H1 (cell line): ENCODE measurements at regions not wholly inside any gene's neighbourhood (a gene's known extent, or its start where the extent isn't known, plus 50 kb on each side); places are given as distances from the start of the nearest gene placed in this dataset.
"Not testable (repeated sequence)": the region's sequence is repeated elsewhere in the genome, so short reads cannot be mapped to it uniquely, and the experiment has no call there.

Source experiments
- CTCF ChIA-PET: fragments of 300-600 bp; sonication (Branson Sonifier 250); formaldehyde crosslinking; loops from one replicate; lab custom pipeline; 2021; ENCODE audit not compliant: partially characterized antibody; lab: Charles Lee
- POLR2A ChIA-PET: fragments of 300-600 bp; sonication (Branson Sonifier 250); formaldehyde crosslinking; loops from one replicate; lab custom pipeline; 2021; ENCODE audit warnings: inconsistent platforms; ENCODE audit not compliant: partially characterized antibody; lab: Charles Lee
- DNase-seq, 2 experiments: peaks; one replicate each; pipeline versions ENCODE4 v3.0.0 to v3.0.0-alpha.2; 2010 to 2022; ENCODE audit warnings: low spot score in 2 of 2, low read depth in 1 of 2, mixed read lengths in 1 of 2
- FAIRE-seq: peaks from 2 replicates; lab custom pipeline; 2011; peaks lifted over from hg19 to GRCh38; lab: Jason Lieb, UNC
- H2AFZ ChIP-seq: 2 replicates; pipeline ENCODE4 v1.8.1; 2012; ENCODE audit warnings: low read length, inconsistent platforms
- H2AK5ac ChIP-seq: 2 replicates; pipeline ENCODE4 v1.6.1; 2013; ENCODE audit warnings: low read depth, low read length
- H2BK120ac ChIP-seq: replicated peaks from 2 replicates; pipeline ENCODE3; 2013; ENCODE audit warnings: low read depth, low read length, inconsistent platforms
- H2BK12ac ChIP-seq: 2 replicates; pipeline ENCODE4 v1.6.1; 2013; ENCODE audit warnings: low read depth, low read length
- H2BK15ac ChIP-seq: 2 replicates; pipeline ENCODE4 v1.6.1; 2013; ENCODE audit warnings: low read length
- H2BK20ac ChIP-seq: 2 replicates; pipeline ENCODE4 v1.6.1; 2013; ENCODE audit warnings: low read length
- H2BK5ac ChIP-seq: 2 replicates; pipeline ENCODE4 v1.6.1; 2013; ENCODE audit warnings: low read depth, low read length
- H3K14ac ChIP-seq: 2 replicates; pipeline ENCODE4 v1.6.1; 2013; ENCODE audit warnings: inconsistent platforms; ENCODE audit not compliant: insufficient read length
- H3K18ac ChIP-seq: 2 replicates; pipeline ENCODE4 v1.6.1; 2013; ENCODE audit warnings: low read length; ENCODE audit errors: extremely low read depth
- H3K23ac ChIP-seq: 2 replicates; pipeline ENCODE4 v1.6.1; 2013; ENCODE audit warnings: inconsistent platforms; ENCODE audit not compliant: insufficient read length
- H3K23me2 ChIP-seq: 2 replicates; pipeline ENCODE4 v1.6.1; 2013; ENCODE audit warnings: low read depth, low read length
- H3K27ac ChIP-seq: 2 replicates; pipeline ENCODE4 v1.6.1; 2011; ENCODE audit warnings: low read depth, low read length, inconsistent platforms
- H3K27me3 ChIP-seq, 4 experiments: replicated peaks in 1 of 4; 1 replicate in 1 of 4; 2 replicates in 3 of 4; pipeline versions ENCODE4 v1.6.1 to v1.8.1; 2011 to 2013; ENCODE audit warnings: low read length in 3 of 4, mild to moderate bottlenecking in 3 of 4, inconsistent platforms in 2 of 4, mixed read lengths in 2 of 4, moderate library complexity in 1 of 4; ENCODE audit not compliant: control insufficient read depth in 3 of 4, insufficient read depth in 3 of 4; ENCODE audit errors: extremely low read depth in 1 of 4
- H3K36me3 ChIP-seq, 4 experiments: 2 replicates each; pipeline versions ENCODE4 v1.6.1 to v1.8.1; 2011 to 2013; ENCODE audit warnings: mild to moderate bottlenecking in 4 of 4, low read length in 3 of 4, moderate library complexity in 2 of 4, control low read depth in 1 of 4, inconsistent platforms in 1 of 4; ENCODE audit not compliant: insufficient read depth in 4 of 4, control insufficient read depth in 2 of 4
- H3K4ac ChIP-seq: replicated peaks from 2 replicates; pipeline ENCODE3; 2013; ENCODE audit warnings: low read length, low read depth, mixed read lengths, inconsistent platforms; ENCODE audit not compliant: insufficient read length
- H3K4me1 ChIP-seq, 4 experiments: replicated peaks in 1 of 4; 1 replicate in 1 of 4; 2 replicates in 3 of 4; pipeline versions ENCODE4 v1.6.1 to v1.8.1; 2011 to 2013; ENCODE audit warnings: low read length in 3 of 4, inconsistent platforms in 2 of 4, mixed read lengths in 1 of 4; ENCODE audit not compliant: insufficient read depth in 4 of 4, control insufficient read depth in 3 of 4
- H3K4me2 ChIP-seq, 2 experiments: 2 replicates each; pipeline versions ENCODE4 v1.6.1 to v1.8.1; 2011 to 2013; ENCODE audit warnings: low read depth in 2 of 2, low read length in 2 of 2, control low read depth in 1 of 2, inconsistent platforms in 1 of 2, mild to moderate bottlenecking in 1 of 2; ENCODE audit not compliant: insufficient read depth in 1 of 2
- H3K4me3 ChIP-seq, 4 experiments: fragments of 200-600, 300-600 bp in 1 of 4; sonication (generic), shearing (Covaris generic), sonication (Bioruptor Twin) in 1 of 4; 2 replicates each; pipeline versions ENCODE4 v1.5.1 to v1.8.1; 2011 to 2016; ENCODE audit warnings: low read length in 4 of 4, low read depth in 3 of 4, control low read depth in 2 of 4, inconsistent platforms in 2 of 4, mild to moderate bottlenecking in 2 of 4, mixed read lengths in 1 of 4, moderate library complexity in 1 of 4; ENCODE audit not compliant: insufficient read depth in 2 of 4; ENCODE audit errors: extremely low read depth in 1 of 4
- H3K56ac ChIP-seq: replicated peaks from 2 replicates; pipeline ENCODE3; 2013; ENCODE audit warnings: low read depth, mild to moderate bottlenecking, mixed read lengths, low read length, inconsistent platforms; ENCODE audit not compliant: insufficient read length
- H3K79me1 ChIP-seq: 2 replicates; pipeline ENCODE4 v1.6.1; 2013; ENCODE audit warnings: low read depth, low read length, control low read depth
- H3K79me2 ChIP-seq, 2 experiments: 2 replicates each; pipeline versions ENCODE4 v1.6.1 to v1.8.1; 2012 to 2013; ENCODE audit warnings: low read length in 2 of 2, mild to moderate bottlenecking in 2 of 2, inconsistent platforms in 1 of 2; ENCODE audit not compliant: insufficient read depth in 2 of 2, control insufficient read depth in 1 of 2
- H3K9ac ChIP-seq, 4 experiments: replicated peaks in 1 of 4; 1 replicate in 1 of 4; 2 replicates in 3 of 4; pipeline versions ENCODE4 v1.6.1 to v1.8.1; 2011 to 2013; ENCODE audit warnings: low read depth in 3 of 4, low read length in 3 of 4, control low read depth in 2 of 4, mild to moderate bottlenecking in 2 of 4, moderate library complexity in 2 of 4, inconsistent platforms in 1 of 4; ENCODE audit errors: extremely low read depth in 1 of 4
- H3K9me3 ChIP-seq, 2 experiments: 2 replicates each; pipeline versions ENCODE4 v1.6.1 to v1.8.1; 2012 to 2013; ENCODE audit warnings: mild to moderate bottlenecking in 2 of 2, moderate library complexity in 2 of 2, control low read depth in 1 of 2, inconsistent platforms in 1 of 2, low read depth in 1 of 2, low read length in 1 of 2, mixed read lengths in 1 of 2; ENCODE audit not compliant: insufficient read depth in 2 of 2
- H4K20me1 ChIP-seq, 2 experiments: replicated peaks in 1 of 2; 2 replicates each; pipeline versions ENCODE3 to v1.8.1; 2011 to 2013; ENCODE audit warnings: inconsistent platforms in 2 of 2, low read length in 2 of 2, mild to moderate bottlenecking in 1 of 2; ENCODE audit not compliant: insufficient read depth in 2 of 2, control insufficient read depth in 1 of 2
- H4K5ac ChIP-seq: 2 replicates; pipeline ENCODE4 v1.6.1; 2013; ENCODE audit warnings: low read length, low read depth, mixed read lengths, inconsistent platforms; ENCODE audit not compliant: insufficient read length
- H4K8ac ChIP-seq: 2 replicates; pipeline ENCODE4 v1.8.0; 2013; ENCODE audit warnings: mild to moderate bottlenecking, moderate library complexity, low read length, inconsistent platforms; ENCODE audit not compliant: insufficient read depth; ENCODE audit errors: extremely low read depth
- H4K91ac ChIP-seq: replicated peaks from 2 replicates; pipeline ENCODE3; 2013; ENCODE audit warnings: low read length, mixed read lengths, inconsistent platforms; ENCODE audit not compliant: insufficient read length
- WGBS, 2 experiments: shearing (Covaris generic) in 1 of 2; methylation state at CpG; one replicate each; pipeline versions ENCODE4 v1.1.6 to v1.1.7; 2013 to 2015; ENCODE audit warnings: low lambda C conversion rate in 2 of 2, mixed read lengths in 2 of 2, inconsistent platforms in 1 of 2, low coverage in 1 of 2, missing lambda C conversion rate in 1 of 2; ENCODE audit not compliant: insufficient replicate concordance in 2 of 2, insufficient coverage in 1 of 2, insufficient read length in 1 of 2; ENCODE audit errors: extremely low coverage in 1 of 2, missing lambda C conversion rate in 1 of 2; 5-methylcytosine and 5-hydroxymethylcytosine counted together

GRCh38 chrX:40525901-40526300 lies 54.9 kb upstream of the ATP6AP2 start:
- H3K4me3 ChIP-seq, H3K4me2 ChIP-seq, H3K79me1 ChIP-seq, H3K4me1 ChIP-seq, H4K8ac ChIP-seq, H2BK12ac ChIP-seq, H2BK15ac ChIP-seq, CTCF ChIA-PET, H3K14ac ChIP-seq, H2AK5ac ChIP-seq, DNase-seq, H3K36me3 ChIP-seq, H3K79me2 ChIP-seq, H4K5ac ChIP-seq, H3K23me2 ChIP-seq, H3K9ac ChIP-seq, H4K20me1 ChIP-seq, H3K56ac ChIP-seq, H3K18ac ChIP-seq, H3K27ac ChIP-seq, H2BK120ac ChIP-seq, H3K9me3 ChIP-seq, H2AFZ ChIP-seq, H3K27me3 ChIP-seq, FAIRE-seq, H3K23ac ChIP-seq, H2BK20ac ChIP-seq, H3K4ac ChIP-seq, POLR2A ChIA-PET, H2BK5ac ChIP-seq, H4K91ac ChIP-seq: not testable (repeated sequence)
- 83% methylated on average over 1 of the region's 1 CpG; no CpG with 5 or more reads in 1 of the 2 experiments for WGBS, 2 experiments
